RWPE2 (cell line): ENCODE measurements at regions not wholly inside any gene's neighbourhood (a gene's known extent, or its start where the extent isn't known, plus 50 kb on each side); places are given as distances from the start of the nearest gene placed in this dataset.

Experiments used
- ATAC-seq: fragments of 200-7000 bp; cut with Tn5 transposase; 3 replicates; pipeline ENCODE4 v1.9.1; 2021; ENCODE audit warnings: low read depth
- DNase-seq: peaks from one replicate; pipeline ENCODE4 v3.0.0-alpha.2; 2020; ENCODE audit warnings: low spot score
- H3K27ac ChIP-seq: fragments of 450-650 bp; 2 replicates; pipeline ENCODE4 v1.5.1; 2017; ENCODE audit warnings: mild to moderate bottlenecking; ENCODE audit not compliant: poor library complexity, severe bottlenecking
- H3K27me3 ChIP-seq: fragments of 250-450 bp; sonication (Bioruptor Pico); 2 replicates; pipeline ENCODE4 v1.5.1; 2021; ENCODE audit warnings: mild to moderate bottlenecking, moderate library complexity; ENCODE audit not compliant: insufficient read depth, poor library complexity, severe bottlenecking
- H3K36me3 ChIP-seq: fragments of 250-450 bp; sonication (Bioruptor Pico); 2 replicates; pipeline ENCODE4 v1.5.1; 2020; ENCODE audit warnings: low read depth, mild to moderate bottlenecking, moderate library complexity
- H3K4me1 ChIP-seq: fragments of 250-450 bp; sonication (Bioruptor Pico); 2 replicates; pipeline ENCODE4 v1.5.1; 2021; ENCODE audit warnings: mild to moderate bottlenecking, moderate library complexity; ENCODE audit not compliant: insufficient read depth, poor library complexity, severe bottlenecking
- H3K4me3 ChIP-seq: fragments of 250-450 bp; sonication (Bioruptor Pico); 2 replicates; pipeline ENCODE4 v1.5.1; 2021; ENCODE audit warnings: mild to moderate bottlenecking, moderate library complexity; ENCODE audit not compliant: severe bottlenecking
- H3K9me3 ChIP-seq: fragments of 250-450 bp; sonication (Bioruptor Pico); 2 replicates; pipeline ENCODE4 v1.5.1; 2021; ENCODE audit warnings: mild to moderate bottlenecking, moderate library complexity; ENCODE audit not compliant: severe bottlenecking
- TF ChIP-seq, protein P1 (sequence below): fragments of 450-650 bp; IDR thresholded peaks from one replicate; pipeline ENCODE4 v1.5.1; 2017; ENCODE audit warnings: mild to moderate bottlenecking, moderate library complexity; ENCODE audit not compliant: poor library complexity, severe bottlenecking

DNA sequence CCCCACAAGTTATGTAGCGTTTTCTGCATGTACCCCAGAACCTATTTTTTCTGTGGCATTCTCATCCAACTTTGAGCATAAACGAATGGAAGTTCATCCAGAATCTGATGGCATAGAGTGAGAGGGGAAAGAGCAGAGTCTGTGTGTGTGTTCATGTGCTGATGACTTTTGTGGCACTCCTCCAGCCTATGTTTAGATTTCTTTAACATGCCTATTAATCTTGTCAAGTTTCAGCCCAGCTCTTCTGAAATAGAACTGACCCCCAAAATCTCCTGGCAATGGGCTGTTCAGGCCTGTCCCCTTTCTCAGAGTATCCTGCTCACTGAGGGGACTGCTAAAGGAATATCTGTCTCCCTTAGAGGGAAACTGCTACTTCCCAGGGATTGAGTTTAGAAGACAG is 56.4 kb upstream of the NEO1 start:
- Histone ChIP-seq H3K4me1 (peaks cover 26% of the 10 kb centered on the region), H3K36me3 (no peaks in the 10 kb centered on the region), H3K9me3 (no peaks in the 10 kb centered on the region), H3K27me3 (no peaks in the 10 kb centered on the region), H3K27ac (no peak overlapping the region), H3K4me3 (no peak overlapping the region)
- ATAC-seq (no peak), DNase-seq (no peak)
- TF ChIP-seq, protein P1, sequence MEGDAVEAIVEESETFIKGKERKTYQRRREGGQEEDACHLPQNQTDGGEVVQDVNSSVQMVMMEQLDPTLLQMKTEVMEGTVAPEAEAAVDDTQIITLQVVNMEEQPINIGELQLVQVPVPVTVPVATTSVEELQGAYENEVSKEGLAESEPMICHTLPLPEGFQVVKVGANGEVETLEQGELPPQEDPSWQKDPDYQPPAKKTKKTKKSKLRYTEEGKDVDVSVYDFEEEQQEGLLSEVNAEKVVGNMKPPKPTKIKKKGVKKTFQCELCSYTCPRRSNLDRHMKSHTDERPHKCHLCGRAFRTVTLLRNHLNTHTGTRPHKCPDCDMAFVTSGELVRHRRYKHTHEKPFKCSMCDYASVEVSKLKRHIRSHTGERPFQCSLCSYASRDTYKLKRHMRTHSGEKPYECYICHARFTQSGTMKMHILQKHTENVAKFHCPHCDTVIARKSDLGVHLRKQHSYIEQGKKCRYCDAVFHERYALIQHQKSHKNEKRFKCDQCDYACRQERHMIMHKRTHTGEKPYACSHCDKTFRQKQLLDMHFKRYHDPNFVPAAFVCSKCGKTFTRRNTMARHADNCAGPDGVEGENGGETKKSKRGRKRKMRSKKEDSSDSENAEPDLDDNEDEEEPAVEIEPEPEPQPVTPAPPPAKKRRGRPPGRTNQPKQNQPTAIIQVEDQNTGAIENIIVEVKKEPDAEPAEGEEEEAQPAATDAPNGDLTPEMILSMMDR: no peak

DNA sequence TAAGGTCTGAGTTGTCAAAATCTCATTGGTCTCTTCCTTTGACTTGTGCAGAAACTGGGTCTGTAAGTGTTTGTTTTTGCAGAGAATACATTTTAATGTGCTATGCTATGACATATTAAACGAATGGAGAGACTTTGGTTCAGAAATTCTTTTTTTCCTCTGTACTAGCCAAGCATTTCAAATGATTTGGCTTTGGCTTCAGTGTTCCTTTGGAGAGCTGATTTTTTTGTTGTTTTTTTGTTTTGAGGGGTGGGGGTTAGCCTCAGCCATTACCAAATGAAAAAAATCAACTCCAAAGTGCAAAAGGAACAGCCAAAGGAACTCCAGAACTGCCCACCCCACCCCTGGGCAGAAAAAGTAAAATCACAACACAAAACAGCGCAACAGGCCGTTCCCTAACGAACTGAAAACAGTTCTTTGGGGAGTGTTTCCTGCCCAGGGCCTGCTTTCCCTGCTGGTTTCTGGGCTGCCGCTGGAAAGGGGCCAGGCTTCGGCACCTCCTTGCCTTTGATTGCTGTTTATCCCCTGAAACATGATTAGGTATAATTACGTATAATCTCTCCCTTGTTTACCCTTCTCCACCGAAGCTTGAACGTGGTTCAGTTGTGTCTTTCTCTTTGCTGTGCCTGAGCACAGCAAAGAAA is 57.6 kb upstream of the NEO1 start:
- H3K27me3 ChIP-seq: no peaks in the 10 kb centered on the region
- H3K27ac ChIP-seq: no peak overlapping the region
- ATAC-seq: no peak
- DNase-seq: no peak
- peaks cover 26% of the 10 kb centered on the region for H3K4me1 ChIP-seq
- no peak overlapping the region for H3K4me3 ChIP-seq
- no peaks in the 10 kb centered on the region for H3K9me3 ChIP-seq
- no peaks in the 10 kb centered on the region for H3K36me3 ChIP-seq
- TF ChIP-seq, protein P1: no peak

DNA sequence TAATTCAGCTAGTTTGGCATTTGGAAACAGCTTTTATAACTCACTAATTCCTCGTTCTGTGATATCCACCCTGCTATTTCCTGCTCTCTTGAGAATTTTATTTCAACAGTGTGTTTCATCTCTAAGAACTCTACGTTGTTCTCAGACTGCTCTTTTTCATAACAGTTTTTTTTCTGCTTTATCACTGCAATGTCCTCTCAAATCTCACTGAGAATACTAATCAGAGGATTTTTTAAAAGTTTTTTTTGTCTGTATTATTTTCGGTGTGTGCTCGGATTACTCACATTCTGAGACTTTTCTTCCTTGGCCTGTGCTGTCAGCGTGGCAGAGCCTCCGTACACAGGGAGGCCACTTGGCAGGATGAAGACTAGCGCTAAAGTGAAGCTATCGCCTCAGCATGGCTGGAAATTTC is 59.4 kb upstream of the NEO1 start:
- Histone ChIP-seq H3K36me3 (no peaks in the 10 kb centered on the region), H3K27ac (no peak overlapping the region), H3K4me1 (peaks cover 15% of the 10 kb centered on the region), H3K27me3 (no peaks in the 10 kb centered on the region), H3K9me3 (no peaks in the 10 kb centered on the region), H3K4me3 (no peak overlapping the region)
- TF ChIP-seq, protein P1: no peak
- DNase-seq: no peak
- no peak for ATAC-seq

DNA sequence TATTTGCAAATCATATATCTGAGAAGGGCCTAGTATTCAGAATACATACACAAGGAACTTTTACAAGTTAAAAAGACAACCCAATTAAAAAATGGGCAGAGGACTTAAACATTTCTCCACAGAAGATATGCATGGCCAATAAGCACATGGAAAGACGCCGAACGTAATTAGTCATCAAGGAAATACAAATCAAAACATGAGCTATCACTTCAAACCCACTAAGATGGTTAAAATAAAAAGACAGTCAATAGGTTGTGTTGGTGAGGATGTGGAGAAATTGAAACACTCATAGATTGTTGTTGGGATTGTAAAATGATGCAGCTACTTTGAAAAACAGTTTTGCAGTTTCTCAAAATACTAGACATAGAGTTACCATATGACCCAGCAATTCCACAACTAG is 61.2 kb upstream of the NEO1 start:
- ATAC-seq (no peak), DNase-seq (no peak)
- Histone ChIP-seq H3K27me3 (no peaks in the 10 kb centered on the region), H3K4me1 (peaks cover 13% of the 10 kb centered on the region), H3K4me3 (no peak overlapping the region), H3K9me3 (no peaks in the 10 kb centered on the region), H3K36me3 (no peaks in the 10 kb centered on the region), H3K27ac (peak overlapping the region; percentile 23)
- TF ChIP-seq, protein P1: no peak

DNA sequence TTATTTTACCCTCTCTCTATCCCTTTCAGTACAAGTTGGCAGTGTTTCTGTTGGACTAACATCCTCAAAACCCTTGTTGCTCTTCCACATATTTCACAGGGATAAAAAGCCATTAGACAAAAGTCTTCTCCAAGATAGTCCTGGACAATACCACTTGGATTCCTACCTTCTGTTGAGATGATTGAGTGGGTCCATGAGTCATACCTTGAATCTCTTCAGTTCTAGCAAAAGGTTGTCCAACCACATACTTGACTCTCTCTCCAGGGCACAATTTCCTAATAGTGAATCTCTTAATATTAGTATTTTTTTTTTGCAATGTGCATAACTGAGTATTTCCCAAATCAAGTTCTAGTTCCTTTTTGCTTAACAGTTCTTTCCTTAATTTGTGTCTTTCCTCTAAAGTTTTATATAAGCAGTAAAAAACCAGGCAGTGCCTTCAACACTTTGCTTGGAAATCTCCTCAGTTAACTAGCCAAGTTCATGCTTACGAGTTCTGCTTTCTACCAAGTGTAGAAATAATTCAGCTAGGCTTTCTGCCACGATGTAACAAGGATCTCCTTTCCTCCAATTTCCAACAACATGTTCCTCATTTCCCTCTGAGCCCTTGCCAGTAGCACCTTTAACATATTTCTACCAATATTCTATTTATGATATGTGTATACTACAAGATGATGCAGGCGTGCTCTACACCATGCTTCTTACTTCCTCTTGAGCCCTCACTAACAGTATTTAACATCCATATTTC is 68.3 kb upstream of the NEO1 start:
- peaks cover 8% of the 10 kb centered on the region for H3K27me3 ChIP-seq
- no peaks in the 10 kb centered on the region for H3K4me1 ChIP-seq
- H3K27ac ChIP-seq: no peak overlapping the region
- H3K36me3 ChIP-seq: no peaks in the 10 kb centered on the region
- DNase-seq (no peak), ATAC-seq (peak; percentile 52; the same call in 2 of the 3 replicates)
- TF ChIP-seq, protein P1: no peak
- no peak overlapping the region for H3K4me3 ChIP-seq
- no peaks in the 10 kb centered on the region for H3K9me3 ChIP-seq
